Peyer's patch (tissue), 4 donors: ENCODE measurements at regions not wholly inside any gene's neighbourhood (a gene's known extent, or its start where the extent isn't known, plus 50 kb on each side); places are given as distances from the start of the nearest gene placed in this dataset.
A peak's percentile ranks its signal among the peaks of the same experiment; 100 is the strongest.

Source experiments
- DNase-seq, 3 donors: peaks; one replicate each; pipeline ENCODE4 v3.0.0-alpha.2; 2017 to 2019
- H3K27ac ChIP-seq, 4 donors: fragments of 200-600 bp; sonication (generic); one replicate each; pipeline ENCODE4 v1.5.1; 2016 to 2019
- H3K27me3 ChIP-seq, 2 donors: fragments of 200-600 bp; sonication (generic); one replicate each; pipeline ENCODE4 v1.5.1; 2019
- H3K36me3 ChIP-seq, 3 donors: fragments of 200-600 bp; sonication (generic); one replicate each; pipeline ENCODE4 v1.5.1; 2016 to 2019
- H3K4me1 ChIP-seq, 4 donors: fragments of 200-600 bp; sonication (generic); one replicate each; pipeline ENCODE4 v1.5.1; 2016 to 2019
- H3K4me3 ChIP-seq, 4 donors: fragments of 200-600 bp; sonication (generic); 1 replicate in 3 of 4; 2 replicates in 1 of 4; pipeline ENCODE4 v1.5.1; 2016 to 2019; ENCODE audit warnings: mild to moderate bottlenecking in 1 of 4
- H3K9me3 ChIP-seq, 4 donors: fragments of 200-600 bp; sonication (generic); one replicate each; pipeline ENCODE4 v1.5.1; 2016 to 2019; ENCODE audit warnings: mild to moderate bottlenecking in 1 of 4
- CTCF ChIP-seq, 6 experiments: fragments of 450-650 bp in 4 of 6; fragments of 200-600 bp in 2 of 6; sonication (generic) in 1 of 6; IDR thresholded peaks; one replicate each; pipeline ENCODE4 v1.5.1; 2017 to 2019; ENCODE audit warnings: antibody characterized with exemption in 6 of 6, mild to moderate bottlenecking in 3 of 6, moderate library complexity in 1 of 6
- POLR2A ChIP-seq, 2 donors: fragments of 450-650 bp; IDR thresholded peaks; one replicate each; pipeline ENCODE4 v1.5.1; 2017; ENCODE audit warnings: antibody characterized with exemption in 2 of 2, mild to moderate bottlenecking in 2 of 2, moderate library complexity in 2 of 2

- H3K36me3 ChIP-seq, result no peaks in the 10 kb centered on the region
- H3K27me3 ChIP-seq, result no peaks in the 10 kb centered on the region
- H3K4me1 ChIP-seq, result no peaks in the 10 kb centered on the region
- TF ChIP-seq POLR2A (IDR thresholded peaks at IDR 0.05), result no peak
- DNase-seq, result no peak
- no peak overlapping the region for H3K27ac ChIP-seq
- H3K4me3 ChIP-seq, result no peak overlapping the region
- H3K9me3 ChIP-seq, result peaks cover 0 to 10% (median 0%) of the 10 kb centered on the region in 4 donors
Observed at GRCh38 chrX:39508300-39508692, 589.5 kb downstream of the BCOR start.

GRCh38 chrX:39509157-39509556, 588.6 kb downstream of the BCOR start:
- no peaks in the 10 kb centered on the region for H3K36me3 ChIP-seq
- no peaks in the 10 kb centered on the region for H3K27me3 ChIP-seq
- H3K27ac ChIP-seq, result no peak overlapping the region
- TF ChIP-seq CTCF (IDR thresholded peaks at IDR 0.05) (no peak), POLR2A (IDR thresholded peaks at IDR 0.05) (no peak)
- H3K4me3 ChIP-seq, result no peak overlapping the region
- DNase-seq, result no peak
- H3K9me3 ChIP-seq, result peaks cover 0 to 10% (median 0%) of the 10 kb centered on the region in 4 donors
- H3K4me1 ChIP-seq, result no peaks in the 10 kb centered on the region

- DNase-seq, result no peak
- TF ChIP-seq POLR2A (IDR thresholded peaks at IDR 0.05) (no peak), CTCF (IDR thresholded peaks at IDR 0.05) (no peak)
- Histone ChIP-seq H3K27ac (peak overlapping the region in 1 of 4 donors; percentile 22), H3K27me3 (no peaks in the 10 kb centered on the region), H3K9me3 (peaks cover 0 to 9% (median 0%) of the 10 kb centered on the region in 4 donors), H3K36me3 (no peaks in the 10 kb centered on the region), H3K4me1 (no peaks in the 10 kb centered on the region), H3K4me3 (no peak overlapping the region)
Observed at GRCh38 chrX:39513836-39514235, 583.9 kb downstream of the BCOR start.

GRCh38 chrX:39514801-39515200, 583.0 kb downstream of the BCOR start:
- TF ChIP-seq CTCF (IDR thresholded peaks at IDR 0.05) (no peak), POLR2A (IDR thresholded peaks at IDR 0.05) (no peak)
- Histone ChIP-seq H3K36me3 (no peaks in the 10 kb centered on the region), H3K4me1 (no peaks in the 10 kb centered on the region), H3K9me3 (no peaks in the 10 kb centered on the region), H3K27ac (no peak overlapping the region), H3K4me3 (no peak overlapping the region), H3K27me3 (no peaks in the 10 kb centered on the region)
- DNase-seq, result no peak

- Histone ChIP-seq H3K27me3 (no peaks in the 10 kb centered on the region), H3K27ac (no peak overlapping the region), H3K4me1 (no peaks in the 10 kb centered on the region), H3K9me3 (no peaks in the 10 kb centered on the region), H3K4me3 (no peak overlapping the region), H3K36me3 (no peaks in the 10 kb centered on the region)
- DNase-seq, result no peak
- TF ChIP-seq POLR2A (IDR thresholded peaks at IDR 0.05), result no peak
- no peak for TF ChIP-seq CTCF (IDR thresholded peaks at IDR 0.05)
Observed at GRCh38 chrX:39516427-39516841, 581.3 kb downstream of the BCOR start.

- no peak overlapping the region for H3K4me3 ChIP-seq
- TF ChIP-seq POLR2A (IDR thresholded peaks at IDR 0.05) (no peak), CTCF (IDR thresholded peaks at IDR 0.05) (no peak)
- no peaks in the 10 kb centered on the region for H3K9me3 ChIP-seq
- no peak for DNase-seq
- no peaks in the 10 kb centered on the region for H3K36me3 ChIP-seq
- no peak overlapping the region for H3K27ac ChIP-seq
- H3K4me1 ChIP-seq, result no peaks in the 10 kb centered on the region
- H3K27me3 ChIP-seq, result no peaks in the 10 kb centered on the region
Observed at GRCh38 chrX:39518476-39519029, 579.2 kb downstream of the BCOR start.
